ENCODE measurements at regions not wholly inside any gene's neighbourhood (a gene's known extent, or its start where the extent isn't known, plus 50 kb on each side); places are given as distances from the start of the nearest gene placed in this dataset.

DNA sequence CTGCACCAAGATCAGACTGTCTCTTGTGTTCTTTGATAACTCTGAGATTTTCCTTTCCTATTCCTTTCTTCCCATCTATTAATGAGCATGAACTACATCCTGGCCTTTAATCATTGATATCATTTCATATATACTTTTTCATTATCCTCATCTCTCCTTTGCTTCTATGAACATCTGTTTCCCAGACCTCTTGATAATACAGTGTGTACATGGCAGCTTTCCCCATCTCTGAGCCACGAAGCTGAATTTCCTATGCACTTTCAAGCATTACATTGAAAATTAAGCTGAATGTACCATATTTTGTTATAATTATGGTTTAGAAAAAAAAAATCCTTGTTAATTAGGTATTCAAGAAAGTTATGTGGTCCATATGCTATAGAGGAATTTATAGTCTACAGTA lies 60.9 kb upstream of the CREB5 start:
- H3K4me3 ChIP-seq (ENCODE audit: low read depth, low read length) = no peak overlapping the region
- TF ChIP-seq, protein P1, sequence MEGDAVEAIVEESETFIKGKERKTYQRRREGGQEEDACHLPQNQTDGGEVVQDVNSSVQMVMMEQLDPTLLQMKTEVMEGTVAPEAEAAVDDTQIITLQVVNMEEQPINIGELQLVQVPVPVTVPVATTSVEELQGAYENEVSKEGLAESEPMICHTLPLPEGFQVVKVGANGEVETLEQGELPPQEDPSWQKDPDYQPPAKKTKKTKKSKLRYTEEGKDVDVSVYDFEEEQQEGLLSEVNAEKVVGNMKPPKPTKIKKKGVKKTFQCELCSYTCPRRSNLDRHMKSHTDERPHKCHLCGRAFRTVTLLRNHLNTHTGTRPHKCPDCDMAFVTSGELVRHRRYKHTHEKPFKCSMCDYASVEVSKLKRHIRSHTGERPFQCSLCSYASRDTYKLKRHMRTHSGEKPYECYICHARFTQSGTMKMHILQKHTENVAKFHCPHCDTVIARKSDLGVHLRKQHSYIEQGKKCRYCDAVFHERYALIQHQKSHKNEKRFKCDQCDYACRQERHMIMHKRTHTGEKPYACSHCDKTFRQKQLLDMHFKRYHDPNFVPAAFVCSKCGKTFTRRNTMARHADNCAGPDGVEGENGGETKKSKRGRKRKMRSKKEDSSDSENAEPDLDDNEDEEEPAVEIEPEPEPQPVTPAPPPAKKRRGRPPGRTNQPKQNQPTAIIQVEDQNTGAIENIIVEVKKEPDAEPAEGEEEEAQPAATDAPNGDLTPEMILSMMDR (IDR thresholded peaks at IDR 0.05; ENCODE audit: low read depth, low read length) = no peak

DNA sequence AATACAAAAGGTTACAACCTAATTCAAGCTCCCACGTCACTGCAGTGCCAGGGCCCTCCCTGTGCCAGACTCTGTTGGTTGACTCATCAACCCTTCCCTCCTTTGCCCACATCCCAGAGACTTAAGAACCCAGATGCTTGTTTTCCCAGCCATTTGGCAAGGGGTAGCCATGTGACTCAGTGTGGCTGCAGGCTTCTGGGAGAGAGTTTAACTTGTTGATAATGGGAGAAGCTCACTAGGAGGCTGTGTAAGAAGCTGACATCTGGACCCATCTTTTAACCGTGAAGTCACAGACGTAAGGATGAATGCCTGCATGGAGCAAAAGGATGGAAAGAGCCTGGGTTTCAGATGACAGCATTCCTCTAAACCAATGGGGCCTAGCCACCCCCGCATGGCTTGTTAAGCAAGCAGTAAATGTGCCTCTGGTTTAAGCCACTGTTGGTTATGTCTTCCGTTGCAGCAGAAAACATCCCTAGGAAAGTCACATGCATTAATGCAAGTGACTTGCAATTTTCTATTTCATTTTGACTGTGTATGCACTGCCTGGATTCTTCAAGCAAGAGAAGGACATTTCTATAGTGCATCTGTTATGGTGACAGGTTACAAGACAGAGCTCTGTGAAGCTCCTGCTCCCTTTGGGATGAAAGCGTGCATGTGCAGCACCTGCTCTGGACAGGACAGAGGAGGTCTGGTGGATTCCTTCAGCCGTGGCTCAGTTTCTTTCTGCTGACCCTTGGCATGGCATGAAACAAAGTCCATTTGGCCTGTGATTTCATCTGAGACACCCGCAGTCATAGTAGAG lies 57.5 kb upstream of the CREB5 start:
- TF ChIP-seq, protein P1 (IDR thresholded peaks at IDR 0.05; ENCODE audit: low read depth, low read length) = no peak

DNA sequence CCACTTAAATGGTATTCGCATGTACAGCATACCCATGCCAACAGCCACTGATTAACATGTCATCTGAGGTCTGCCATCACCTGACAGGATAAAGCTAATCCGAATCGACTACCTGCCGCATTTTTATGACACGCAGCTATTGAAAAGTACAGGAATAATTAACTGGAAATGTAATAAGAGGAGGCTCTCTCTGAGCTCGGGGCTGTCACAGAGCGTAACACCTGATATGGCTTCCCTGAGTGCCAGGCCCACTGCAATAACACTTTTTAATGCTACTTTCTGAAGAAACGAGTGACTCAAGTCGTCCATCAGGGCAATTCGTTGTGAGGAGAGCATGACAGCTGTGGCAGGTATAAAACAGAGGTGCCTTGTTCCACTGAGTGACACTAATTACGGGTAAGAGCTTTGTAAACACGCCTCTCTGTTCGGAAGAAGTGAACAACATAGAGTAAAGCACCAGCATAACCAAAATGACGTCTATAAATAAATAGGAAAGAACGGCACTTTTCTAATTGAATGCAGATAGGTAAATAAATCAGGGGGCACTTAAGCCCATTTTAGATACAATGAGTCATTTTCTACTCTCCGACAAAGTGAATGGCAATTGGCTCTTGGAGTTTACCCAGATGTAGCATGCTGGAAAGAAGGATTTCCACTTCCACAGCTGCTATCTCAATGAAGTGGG lies 56.5 kb upstream of the CREB5 start:
- no peak overlapping the region for H3K4me3 ChIP-seq (ENCODE audit: low read depth, low read length)
- TF ChIP-seq, protein P1 (IDR thresholded peaks at IDR 0.05; ENCODE audit: low read depth, low read length) = no peak

More for the DNA sequence above, 57.5 kb upstream of the CREB5 start:
- no peak overlapping the region for H3K4me3 ChIP-seq (ENCODE audit: low read depth, low read length)

DNA sequence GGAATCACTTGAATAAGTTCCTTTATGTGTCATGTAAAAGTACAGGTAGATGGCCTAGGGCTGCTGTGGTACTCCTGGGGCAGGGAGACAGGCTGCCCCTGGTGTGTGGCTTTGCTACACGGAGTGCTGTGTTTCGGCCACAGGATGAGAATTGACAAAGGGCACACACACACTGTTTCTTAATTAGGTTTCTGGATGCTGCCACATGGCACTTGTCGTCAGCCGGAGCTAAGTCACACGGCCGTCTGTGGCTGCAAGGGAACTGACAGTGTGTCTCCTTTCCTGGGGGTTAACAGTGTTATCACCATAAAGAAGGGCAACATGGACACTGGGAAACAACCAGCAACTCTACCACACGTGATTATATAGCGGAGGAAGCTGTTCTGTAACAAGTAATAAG lies 55.7 kb upstream of the CREB5 start:
- TF ChIP-seq, protein P1 (IDR thresholded peaks at IDR 0.05; ENCODE audit: low read depth, low read length) = no peak

DNA sequence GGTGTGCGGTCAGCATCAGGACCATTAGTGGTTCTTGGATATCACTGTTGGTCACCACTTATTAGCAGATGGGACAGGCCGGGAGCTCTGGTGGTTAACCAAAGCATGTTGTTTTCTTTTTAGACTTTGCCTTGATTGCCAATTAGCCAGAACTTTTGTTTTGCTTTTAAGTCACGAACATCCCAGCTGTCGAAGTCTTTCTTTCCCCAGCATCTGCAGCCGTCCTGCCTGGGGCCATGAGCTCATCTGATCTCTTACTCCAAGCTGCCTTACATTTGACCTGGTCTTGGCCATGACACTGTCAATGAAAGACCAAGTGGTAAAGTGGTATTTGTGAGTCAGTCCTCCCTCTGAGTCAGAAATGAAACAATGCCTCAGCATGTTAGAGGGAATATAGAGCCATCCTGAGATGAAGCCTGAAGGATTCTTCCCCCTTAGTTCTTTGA lies 53.9 kb upstream of the CREB5 start:
- TF ChIP-seq, protein P1 (IDR thresholded peaks at IDR 0.05; ENCODE audit: low read depth, low read length) = no peak
- no peak overlapping the region for H3K4me3 ChIP-seq (ENCODE audit: low read depth, low read length)

More for the DNA sequence above, 55.7 kb upstream of the CREB5 start:
- no peak overlapping the region for H3K4me3 ChIP-seq (ENCODE audit: low read depth, low read length)

DNA sequence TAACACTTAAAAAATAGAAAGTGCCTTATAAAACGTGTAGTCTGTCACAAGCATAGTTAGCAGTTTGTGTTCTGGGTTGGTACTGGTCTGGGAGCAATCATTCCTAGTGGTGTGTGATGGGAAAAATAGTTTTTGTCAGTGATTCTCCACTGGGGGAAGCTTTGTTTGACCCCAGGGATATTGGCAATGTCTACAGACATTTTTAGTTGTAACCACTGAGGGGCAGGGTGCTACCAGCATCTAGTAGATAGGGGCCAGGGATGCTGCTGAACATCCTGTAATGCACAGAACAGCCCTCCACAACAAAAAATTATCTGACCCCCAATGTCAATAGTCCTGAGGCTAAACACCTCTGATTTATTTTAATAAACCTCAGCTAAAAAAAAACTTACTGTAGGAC lies 51.6 kb upstream of the CREB5 start:
- TF ChIP-seq, protein P1 (IDR thresholded peaks at IDR 0.05; ENCODE audit: low read depth, low read length) = no peak
- H3K4me3 ChIP-seq (ENCODE audit: low read depth, low read length) = no peak overlapping the region

DNA sequence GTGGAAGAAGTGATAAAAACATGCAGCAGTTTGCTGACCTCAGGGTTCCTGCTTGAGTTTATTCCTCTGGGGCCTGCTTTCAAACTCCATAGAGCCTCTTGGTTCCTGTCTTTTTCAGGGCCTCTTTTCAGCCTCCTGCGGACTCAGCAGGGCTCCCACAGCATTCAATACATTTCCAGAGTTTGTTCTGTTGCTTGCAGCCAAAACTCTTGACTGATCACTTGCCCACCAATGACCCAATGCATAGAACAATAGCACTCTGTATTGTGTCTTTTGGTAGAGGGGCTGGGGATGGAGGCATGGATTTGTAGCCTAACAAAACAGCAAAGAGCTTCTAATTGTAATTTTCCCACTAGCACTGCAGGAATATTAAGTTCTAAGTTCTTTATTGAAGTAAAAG lies 50.8 kb upstream of the CREB5 start:
- TF ChIP-seq, protein P1 (IDR thresholded peaks at IDR 0.05; ENCODE audit: low read depth, low read length) = no peak
- no peak overlapping the region for H3K4me3 ChIP-seq (ENCODE audit: low read depth, low read length)

All from WI38 (cell line).